NB4 (cell line): ENCODE measurements at regions not wholly inside any gene's neighbourhood (a gene's known extent, or its start where the extent isn't known, plus 50 kb on each side); places are given as distances from the start of the nearest gene placed in this dataset.

Source experiments
- CTCF ChIP-seq: IDR thresholded peaks from one replicate; pipeline ENCODE4 v1.5.1; 2012; ENCODE audit warnings: low read depth, low read length
- MAX ChIP-seq: IDR thresholded peaks from 2 replicates; pipeline ENCODE4 v1.6.1; 2011; ENCODE audit warnings: low read depth, low read length
- MYC ChIP-seq: IDR thresholded peaks from 2 replicates; pipeline ENCODE4 v1.6.1; 2011; ENCODE audit warnings: low read depth, low read length
- POLR2A ChIP-seq: IDR thresholded peaks from 2 replicates; pipeline ENCODE4 v1.6.1; 2011; ENCODE audit warnings: mild to moderate bottlenecking; ENCODE audit not compliant: insufficient read length; ENCODE audit errors: extremely low read depth

- TF ChIP-seq CTCF, result no peak
- TF ChIP-seq POLR2A, result no peak
- no peak for TF ChIP-seq MAX
- no peak for TF ChIP-seq MYC
Measured at GRCh38 chr2:226434702-226435101, 364.9 kb downstream of the IRS1 start.
